Calu3 (cell line): ENCODE measurements at regions not wholly inside any gene's neighbourhood (a gene's known extent, or its start where the extent isn't known, plus 50 kb on each side); places are given as distances from the start of the nearest gene placed in this dataset.

Experiments
- BruUV-seq: library from RNA; stranded (reverse); fragments of 400-500 nt; replicated peaks from 2 replicates; lab custom pipeline; 2021; lab: Mats Ljungman, UMichigan
- CTCF ChIA-PET: fragments of 300-600 bp; sonication (Branson Sonifier 250); formaldehyde crosslinking; loops from one replicate; lab custom pipeline; 2022; ENCODE audit warnings: antibody characterized with exemption; lab: Charles Lee
- DNase-seq: peaks from one replicate; pipeline ENCODE4 v3.0.0; 2022
- H3K27ac Mint-ChIP-seq: one replicate; pipeline ENCODE4 v1.8.0; 2022; ENCODE audit warnings: mixed read lengths; ENCODE audit not compliant: unreplicated experiment
- H3K27me3 Mint-ChIP-seq: one replicate; pipeline ENCODE4 v1.8.0; 2022; ENCODE audit warnings: mixed read lengths; ENCODE audit not compliant: unreplicated experiment
- H3K36me3 Mint-ChIP-seq: one replicate; pipeline ENCODE4 v1.8.0; 2022; ENCODE audit warnings: mild to moderate bottlenecking, moderate library complexity, mixed read lengths; ENCODE audit not compliant: insufficient read depth, unreplicated experiment
- H3K4me1 Mint-ChIP-seq: one replicate; pipeline ENCODE4 v1.8.0; 2022; ENCODE audit warnings: mild to moderate bottlenecking, low read depth, mixed read lengths; ENCODE audit not compliant: unreplicated experiment
- H3K4me3 Mint-ChIP-seq: one replicate; pipeline ENCODE4 v1.8.0; 2022; ENCODE audit warnings: mild to moderate bottlenecking, low read depth, moderate library complexity, mixed read lengths; ENCODE audit not compliant: unreplicated experiment
- H3K9me3 Mint-ChIP-seq: one replicate; pipeline ENCODE4 v1.8.0; 2022; ENCODE audit warnings: low read depth, mixed read lengths; ENCODE audit not compliant: unreplicated experiment
- CTCF ChIP-seq: fragments of 200-600 bp; IDR thresholded peaks from one replicate; pipeline ENCODE4 v1.8.0; 2022; ENCODE audit warnings: antibody characterized with exemption; ENCODE audit not compliant: unreplicated experiment
- intact Hi-C: fragments of 100-400 bp; cut with micrococcal nuclease; formaldehyde crosslinking; loops from one replicate; pipeline ENCODE4 v1.10.0; 2022; ENCODE audit not compliant: unreplicated experiment

- Mint-ChIP-seq H3K4me1 (no peaks in the 10 kb centered on the region), H3K27ac (no peak overlapping the region), H3K27me3 (no peaks in the 10 kb centered on the region), H3K4me3 (no peak overlapping the region), H3K9me3 (no peaks in the 10 kb centered on the region), H3K36me3 (no peaks in the 10 kb centered on the region)
- CTCF ChIA-PET = no interaction called here
- intact Hi-C loops = no loop called here
- no TSS peak for BruUV-seq
- DNase-seq = no peak
- no peak for TF ChIP-seq CTCF
Measured at GRCh38 chr4:119932277-119932676, 134.4 kb downstream of the MAD2L1 start.

- Mint-ChIP-seq H3K4me1 (no peaks in the 10 kb centered on the region), H3K9me3 (no peaks in the 10 kb centered on the region), H3K4me3 (no peak overlapping the region), H3K36me3 (no peaks in the 10 kb centered on the region), H3K27me3 (no peaks in the 10 kb centered on the region), H3K27ac (no peak overlapping the region)
- BruUV-seq = no TSS peak
- CTCF ChIA-PET = no interaction called here
- intact Hi-C loops = no loop called here
- DNase-seq = no peak
- TF ChIP-seq CTCF = no peak
Measured at GRCh38 chr4:119930546-119930945, 136.1 kb downstream of the MAD2L1 start.

GRCh38 chr4:119921830-119922229 lies 144.8 kb downstream of the MAD2L1 start:
- intact Hi-C loops = no loop called here
- no peak overlapping the region for H3K27ac Mint-ChIP-seq
- H3K36me3 Mint-ChIP-seq = no peaks in the 10 kb centered on the region
- H3K4me1 Mint-ChIP-seq = no peaks in the 10 kb centered on the region
- CTCF ChIA-PET = no interaction called here
- DNase-seq = no peak
- H3K9me3 Mint-ChIP-seq = peaks cover 3% of the 10 kb centered on the region
- no peak overlapping the region for H3K4me3 Mint-ChIP-seq
- H3K27me3 Mint-ChIP-seq = no peaks in the 10 kb centered on the region
- TF ChIP-seq CTCF = no peak
- no TSS peak for BruUV-seq

GRCh38 chr4:119906277-119906676 lies 160.4 kb downstream of the MAD2L1 start:
- CTCF ChIA-PET = interaction anchor here (0.7 kb wide), 1 partner anchor 103 kb away, joined by 4 read pairs; no protein-coding TSS in a partner anchor
- H3K4me3 Mint-ChIP-seq = no peak overlapping the region
- H3K9me3 Mint-ChIP-seq = no peaks in the 10 kb centered on the region
- no peaks in the 10 kb centered on the region for H3K4me1 Mint-ChIP-seq
- BruUV-seq = no TSS peak
- H3K27ac Mint-ChIP-seq = no peak overlapping the region
- intact Hi-C loops = no loop called here
- TF ChIP-seq CTCF = no peak
- no peaks in the 10 kb centered on the region for H3K36me3 Mint-ChIP-seq
- H3K27me3 Mint-ChIP-seq = no peaks in the 10 kb centered on the region
- no peak for DNase-seq

GRCh38 chr4:119898211-119898610 lies 168.4 kb downstream of the MAD2L1 start:
- intact Hi-C loops = no loop called here
- Mint-ChIP-seq H3K27me3 (no peaks in the 10 kb centered on the region), H3K9me3 (no peaks in the 10 kb centered on the region), H3K36me3 (no peaks in the 10 kb centered on the region), H3K4me3 (no peak overlapping the region), H3K4me1 (no peaks in the 10 kb centered on the region), H3K27ac (no peak overlapping the region)
- no peak for TF ChIP-seq CTCF
- BruUV-seq = no TSS peak
- CTCF ChIA-PET = no interaction called here
- DNase-seq = no peak
